Skin epidermis (tissue), 12 donors: ENCODE measurements at regions not wholly inside any gene's neighbourhood (a gene's known extent, or its start where the extent isn't known, plus 50 kb on each side); places are given as distances from the start of the nearest gene placed in this dataset.
A peak's percentile ranks its signal among the peaks of the same experiment; 100 is the strongest.
"Not testable (repeated sequence)": the region's sequence is repeated elsewhere in the genome, so short reads cannot be mapped to it uniquely, and the experiment has no call there.

Source experiments
- H3K27ac ChIP-seq, 21 experiments: fragments of 200-600 bp; sonication (generic) in 11 of 21; one replicate each; pipeline ENCODE4 v1.5.0; 2020; ENCODE audit warnings: mild to moderate bottlenecking in 3 of 21, inconsistent platforms in 2 of 21, moderate library complexity in 2 of 21
- H3K4me3 ChIP-seq, 7 experiments: fragments of 200-600 bp; sonication (generic) in 2 of 7; one replicate each; pipeline ENCODE4 v1.5.0; 2020; ENCODE audit warnings: inconsistent platforms in 2 of 7, mild to moderate bottlenecking in 2 of 7, moderate library complexity in 1 of 7

DNA sequence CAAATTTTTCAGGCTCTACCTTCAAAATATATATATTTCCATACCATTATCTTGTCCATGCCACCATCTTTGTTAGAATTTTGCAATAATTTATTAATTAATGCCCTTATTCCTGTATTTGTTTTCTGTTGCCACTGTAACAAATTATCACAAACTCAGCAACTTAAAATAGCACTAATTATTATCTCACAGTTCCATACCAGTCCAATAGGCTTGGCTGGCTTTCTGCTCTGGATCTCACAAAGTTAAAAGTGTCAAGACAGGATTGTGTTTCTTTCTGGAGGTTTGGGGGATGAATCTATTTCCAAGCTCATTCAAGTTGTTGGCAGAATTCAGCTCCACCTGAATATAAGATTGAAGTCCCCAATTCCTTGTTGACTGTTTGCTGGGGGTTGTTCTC is 58.6 kb upstream of the SLC38A4 start:
- Histone ChIP-seq H3K4me3 (no peak overlapping the region), H3K27ac (no peak overlapping the region)

DNA sequence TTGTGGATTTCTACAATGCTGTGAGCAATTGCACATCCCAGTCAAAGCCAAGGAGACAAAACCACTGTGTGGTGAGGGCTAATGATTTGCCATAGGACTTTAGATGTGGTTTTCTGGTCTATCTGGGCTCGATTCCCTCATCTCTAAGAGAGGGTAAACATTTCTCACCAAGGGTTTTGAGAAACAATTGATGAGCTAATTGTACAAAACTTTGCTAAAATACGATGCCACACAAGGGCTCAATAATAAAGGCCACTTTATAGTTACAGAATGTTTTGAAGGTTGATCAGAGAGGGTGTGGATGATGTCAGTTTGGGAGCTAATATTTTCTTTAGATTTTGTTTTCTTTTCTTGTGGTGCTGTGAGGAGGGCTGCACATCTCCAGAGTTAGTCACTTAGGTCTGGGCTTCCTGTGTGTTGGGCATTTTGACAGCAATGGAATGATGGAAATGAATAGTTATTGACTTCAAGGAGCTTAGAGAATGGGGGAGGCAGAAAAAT is 60.8 kb upstream of the SLC38A4 start:
- H3K27ac ChIP-seq, result peak overlapping the region in 3 of 21 experiments; percentile 36 to 46 (median 40)
- no peak overlapping the region for H3K4me3 ChIP-seq

DNA sequence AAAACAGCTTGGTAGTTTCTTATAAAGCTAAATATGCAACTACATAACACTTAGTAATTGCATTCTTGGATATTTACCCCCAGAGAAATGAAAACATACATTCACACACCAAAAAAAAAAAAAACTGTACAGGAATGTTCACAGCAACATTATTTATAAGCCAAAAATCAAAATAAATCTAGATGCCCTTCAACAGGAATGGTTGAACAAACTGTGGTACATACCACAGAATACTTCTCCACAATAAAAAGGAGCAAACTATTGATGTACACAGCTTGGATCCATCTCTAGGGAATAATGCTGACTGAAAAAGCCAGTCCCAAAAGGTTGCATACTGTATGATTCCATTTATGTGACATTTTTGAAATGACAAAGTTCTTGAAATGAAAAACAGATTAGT is 62.1 kb upstream of the SLC38A4 start:
- Histone ChIP-seq H3K27ac (peak overlapping the region in 1 of 21 experiments; percentile 46), H3K4me3 (no peak overlapping the region)

DNA sequence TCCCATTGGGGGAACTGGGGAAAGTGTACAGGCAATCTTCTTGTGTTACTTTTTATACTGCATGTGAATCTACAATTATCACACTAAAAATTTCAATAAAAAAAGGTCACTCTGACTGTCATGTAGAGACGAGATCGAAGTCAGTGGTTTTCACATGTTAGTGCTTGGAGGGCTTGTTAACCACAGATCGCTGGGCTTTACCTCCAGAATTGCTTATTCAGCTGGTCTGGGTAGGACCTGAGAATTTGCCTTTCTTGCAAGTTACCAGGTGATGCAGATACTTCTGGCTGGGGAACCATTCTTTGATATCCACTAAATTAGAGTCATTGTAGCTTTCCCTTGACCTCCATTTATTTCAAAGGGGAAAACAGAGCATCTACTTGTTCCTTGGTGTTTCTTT is 62.8 kb upstream of the SLC38A4 start:
- no peak overlapping the region for H3K4me3 ChIP-seq
- H3K27ac ChIP-seq, result no peak overlapping the region

DNA sequence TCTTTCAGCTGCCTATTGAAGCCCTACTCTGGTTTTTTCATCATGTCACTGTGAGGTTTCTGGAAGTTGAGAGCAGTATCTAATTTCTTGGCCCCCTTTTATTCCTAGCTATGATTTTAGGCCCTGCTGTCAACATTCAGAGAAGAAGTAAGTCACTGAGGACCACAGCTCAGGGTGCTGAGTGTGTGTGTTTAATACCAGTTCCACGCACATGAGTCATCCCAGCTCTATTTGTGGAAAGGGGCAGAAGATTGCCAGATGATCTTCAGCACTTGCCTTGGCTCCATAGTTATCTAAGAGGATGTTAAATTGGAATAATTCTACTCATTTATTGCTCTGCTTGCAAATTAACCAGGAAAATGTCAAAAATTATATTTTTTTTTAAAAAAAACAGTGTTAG is 65.5 kb upstream of the SLC38A4 start:
- peak overlapping the region in 1 of 21 experiments; percentile 17 for H3K27ac ChIP-seq
- no peak overlapping the region for H3K4me3 ChIP-seq

DNA sequence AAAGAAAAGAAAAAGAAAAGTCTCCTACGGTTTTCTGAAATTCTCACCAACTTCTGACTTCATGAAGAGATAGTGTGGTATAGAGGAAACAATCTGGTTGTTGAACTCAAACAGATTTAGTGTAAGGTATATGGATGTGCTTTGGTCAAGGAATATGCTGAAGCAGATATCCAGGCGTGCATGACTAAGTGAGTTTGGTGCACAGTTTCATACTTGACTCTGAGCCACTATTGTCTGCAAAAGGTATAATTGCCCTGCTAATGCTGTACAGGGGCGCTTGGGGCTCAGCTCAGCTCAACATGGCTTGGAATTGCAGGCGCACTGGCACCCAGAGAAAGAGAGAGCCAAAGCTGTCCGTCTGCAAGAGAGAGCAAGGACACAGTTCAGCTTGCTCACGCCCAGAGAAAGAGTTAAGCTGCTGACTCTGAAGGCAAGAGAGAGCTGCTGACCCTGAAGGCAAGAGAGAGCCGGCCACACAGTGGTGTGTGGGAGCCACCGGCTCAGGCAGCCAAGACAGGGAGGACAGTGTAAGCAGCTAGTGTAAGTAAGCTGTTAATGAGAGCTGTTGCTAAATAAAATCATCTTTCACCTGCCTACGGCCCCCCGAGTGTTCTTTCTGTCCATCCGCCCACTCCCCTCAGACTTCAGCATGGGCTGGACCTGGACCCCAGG is 66.4 kb upstream of the SLC38A4 start:
- H3K4me3 ChIP-seq, result no peak overlapping the region
- no peak overlapping the region for H3K27ac ChIP-seq

DNA sequence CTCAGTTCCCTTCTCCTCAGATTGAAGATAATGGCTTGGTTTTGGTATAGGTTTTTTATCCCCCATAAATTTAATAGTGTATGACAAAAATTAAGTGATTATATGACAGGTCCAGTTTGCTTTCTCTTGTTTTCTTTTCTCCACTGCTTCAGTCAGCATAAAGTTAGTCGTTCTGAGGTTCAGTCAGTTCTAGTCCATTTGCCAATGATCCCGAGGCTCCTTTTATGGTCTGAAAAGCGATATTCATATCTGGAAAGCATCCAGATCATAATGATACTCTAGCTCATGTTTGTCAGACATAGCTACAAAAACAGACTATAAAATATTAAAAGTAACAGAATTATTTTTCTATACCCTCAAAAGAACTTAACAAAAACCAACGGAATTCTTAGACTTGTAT is 67.1 kb upstream of the SLC38A4 start:
- H3K4me3 ChIP-seq, result no peak overlapping the region
- H3K27ac ChIP-seq, result no peak overlapping the region

DNA sequence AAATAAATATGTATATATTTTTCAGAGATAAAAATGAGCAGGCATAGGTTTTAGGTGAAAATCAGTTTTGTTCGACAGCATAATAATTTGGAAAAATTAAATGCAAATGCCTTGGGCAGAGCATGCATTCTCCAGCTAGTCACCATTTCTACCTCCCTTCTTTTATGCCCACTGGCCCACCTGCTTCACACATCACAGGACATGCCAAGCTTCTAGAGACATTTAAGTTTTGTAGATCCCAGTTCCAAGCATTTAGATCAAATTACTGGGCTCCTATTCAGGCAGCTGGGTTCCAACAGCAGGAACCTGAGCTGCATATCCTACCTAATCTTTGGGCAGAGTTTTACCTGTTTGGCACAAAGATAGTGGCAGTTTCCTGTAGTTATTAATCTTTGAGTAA is 67.6 kb upstream of the SLC38A4 start:
- H3K4me3 ChIP-seq, result no peak overlapping the region
- H3K27ac ChIP-seq, result no peak overlapping the region

DNA sequence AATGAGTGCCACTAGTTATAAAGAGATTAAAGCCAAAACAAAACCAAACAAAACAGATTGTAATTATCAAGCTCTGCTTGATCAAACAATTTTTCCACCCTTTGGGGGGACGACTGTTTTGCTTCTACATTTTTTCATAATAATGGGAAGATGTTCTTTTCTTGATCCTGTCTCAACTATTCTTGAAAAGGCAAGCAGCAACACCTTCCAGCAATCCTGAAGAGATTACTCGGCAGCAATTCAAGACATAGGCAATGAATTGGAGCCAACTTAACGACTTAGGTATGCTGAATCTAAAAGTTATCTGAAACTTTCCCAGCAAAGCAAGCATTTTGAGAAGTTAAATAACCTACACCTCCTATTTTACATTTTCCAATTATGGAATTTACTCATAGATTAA is 69.9 kb upstream of the SLC38A4 start:
- Histone ChIP-seq H3K4me3 (no peak overlapping the region), H3K27ac (no peak overlapping the region)

DNA sequence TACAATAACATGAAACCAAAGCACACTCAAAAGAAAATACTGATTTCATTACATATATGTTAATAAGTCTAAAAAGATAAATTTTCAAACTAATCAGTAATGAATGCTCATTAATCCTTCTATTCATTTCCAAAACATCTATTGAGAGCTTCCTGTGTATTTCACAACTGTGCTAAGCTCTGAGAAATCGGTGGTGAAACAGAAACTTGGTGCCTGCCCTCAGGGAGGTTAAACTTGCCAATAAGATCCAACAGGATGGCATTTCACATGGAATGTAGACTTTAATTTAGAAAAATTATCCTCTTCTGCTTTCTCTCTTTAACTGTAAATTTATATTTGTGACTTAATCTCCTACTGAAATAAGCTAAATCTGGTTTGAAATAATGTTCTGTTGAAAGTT is 70.9 kb upstream of the SLC38A4 start:
- peak overlapping the region in 1 of 21 experiments; percentile 5 for H3K27ac ChIP-seq

DNA sequence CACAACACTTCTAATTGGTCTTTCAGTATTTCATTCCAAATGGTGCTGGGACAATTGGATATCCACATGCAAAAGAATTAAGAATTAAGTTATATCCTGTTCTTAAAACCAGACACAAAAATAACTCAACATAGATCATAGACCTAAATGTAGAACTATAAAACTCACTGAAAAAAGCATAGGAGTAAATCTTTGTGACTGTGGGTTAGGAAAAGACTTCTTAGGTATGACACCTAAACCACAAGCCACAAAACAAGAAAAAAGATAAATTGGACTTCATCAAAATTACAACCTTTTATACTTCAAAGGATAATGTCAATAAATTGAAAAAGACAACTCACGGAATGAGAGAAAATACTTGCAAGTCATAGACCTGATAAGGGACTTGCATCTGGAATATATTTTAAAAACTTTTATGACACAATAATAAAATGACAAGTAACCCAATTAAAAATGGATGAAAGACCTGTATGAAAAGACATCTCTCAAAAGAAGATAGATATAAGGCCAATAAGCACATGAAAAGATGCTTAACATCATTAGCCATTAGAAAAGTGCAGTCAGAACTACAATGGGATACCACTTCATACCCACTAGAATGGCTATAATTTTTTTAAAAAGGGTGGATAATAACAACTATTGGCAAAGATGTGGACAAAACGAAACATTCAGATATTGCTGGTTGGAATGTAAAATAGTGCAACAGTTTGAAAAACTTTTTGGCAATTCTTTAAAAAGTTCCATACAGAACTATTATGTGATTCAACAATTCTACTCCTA is 72.5 kb upstream of the SLC38A4 start:
- no peak overlapping the region for H3K4me3 ChIP-seq
- no peak overlapping the region for H3K27ac ChIP-seq

More for the DNA sequence above, 70.9 kb upstream of the SLC38A4 start:
- no peak overlapping the region for H3K4me3 ChIP-seq

DNA sequence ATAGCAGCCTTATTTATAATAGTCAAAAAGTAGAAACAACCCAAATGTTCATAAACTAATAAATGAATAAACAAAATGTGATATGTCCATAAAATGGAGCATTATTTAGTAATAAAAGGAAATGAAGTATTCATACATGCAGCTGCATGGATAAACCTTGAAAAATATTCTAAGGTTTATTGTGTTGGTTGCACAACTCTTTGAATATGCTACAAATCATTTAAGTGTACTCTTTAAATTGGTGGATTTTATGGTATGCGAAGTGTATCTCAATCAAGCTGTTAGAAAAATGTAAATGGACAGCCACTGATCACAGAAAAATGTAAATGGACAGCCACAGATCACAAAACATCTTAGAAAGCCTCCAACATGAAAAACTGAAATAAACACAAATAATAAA is 73.2 kb upstream of the SLC38A4 start:
- Histone ChIP-seq H3K27ac (no peak overlapping the region), H3K4me3 (no peak overlapping the region)

DNA sequence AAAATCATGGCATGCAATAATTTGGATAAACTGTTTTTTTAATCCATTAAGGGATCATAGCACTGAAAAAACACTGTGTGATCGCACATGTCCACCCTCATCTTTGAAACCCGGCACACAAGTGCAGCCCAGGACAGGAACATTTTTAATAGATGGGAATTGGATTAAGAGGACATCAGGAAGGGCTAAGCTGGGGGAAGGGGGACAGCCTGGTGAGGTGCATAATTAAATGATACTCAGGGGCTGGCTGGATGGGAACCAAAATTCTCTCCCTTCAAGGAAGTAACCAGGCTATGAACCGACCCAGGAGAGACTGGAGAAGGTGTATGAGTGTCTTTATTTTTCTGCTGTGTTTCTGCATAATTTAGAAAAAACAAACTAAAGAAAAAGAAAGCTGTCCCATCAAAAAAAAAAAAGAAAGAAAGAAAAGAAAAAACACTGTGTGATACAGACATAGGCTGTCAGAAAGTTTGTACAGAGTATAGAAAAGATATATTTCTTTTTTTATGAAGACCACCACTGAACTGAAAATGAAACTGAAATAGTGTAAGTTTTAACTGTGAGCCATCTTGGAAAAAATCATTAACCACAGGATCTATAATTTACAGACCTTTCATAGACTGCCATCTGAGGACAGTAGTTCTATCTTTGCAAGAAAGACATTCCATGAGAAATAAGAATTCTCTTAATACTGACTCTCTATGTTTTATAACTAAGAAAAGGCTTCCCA is 75.1 kb upstream of the SLC38A4 start:
- Histone ChIP-seq H3K27ac (peak overlapping the region in 2 of 21 experiments; percentile 6 to 17), H3K4me3 (no peak overlapping the region)

DNA sequence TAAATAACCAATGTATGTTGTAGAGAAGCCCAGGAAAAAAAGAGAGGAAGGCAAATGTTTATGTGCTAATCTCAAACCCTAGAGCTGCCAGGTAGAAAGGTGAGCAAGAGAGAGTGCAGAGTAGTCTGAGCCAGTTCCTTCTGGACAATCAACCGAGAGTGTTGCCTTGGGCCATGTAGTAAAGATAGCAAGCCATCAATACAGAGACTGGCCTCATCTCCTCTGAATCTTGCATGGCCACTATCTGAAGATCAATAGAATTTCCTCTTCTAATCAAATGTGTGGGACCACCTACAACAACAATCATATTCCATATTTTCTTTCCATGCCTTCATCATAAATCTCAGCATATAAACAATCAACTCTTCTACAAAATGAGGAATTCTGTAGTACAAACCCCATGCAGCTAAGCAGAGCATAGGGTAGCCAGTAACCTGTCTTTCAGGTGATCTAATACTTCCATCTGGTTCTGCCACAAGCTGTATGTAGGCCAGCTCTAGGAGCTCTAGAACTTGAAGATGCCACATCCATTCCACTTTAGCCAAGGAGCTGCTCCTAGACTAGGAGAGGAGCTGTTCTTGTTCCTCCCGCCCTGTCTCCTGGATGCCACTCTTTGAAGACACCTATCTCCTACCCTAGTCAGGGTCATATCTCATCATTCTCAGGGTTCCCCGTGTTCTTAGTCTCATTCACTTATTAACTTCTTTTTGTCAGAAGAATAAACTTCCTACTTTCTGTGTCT is 75.8 kb upstream of the SLC38A4 start:
- Histone ChIP-seq H3K27ac (peak overlapping the region in 2 of 21 experiments; percentile 6 to 17), H3K4me3 (no peak overlapping the region)

DNA sequence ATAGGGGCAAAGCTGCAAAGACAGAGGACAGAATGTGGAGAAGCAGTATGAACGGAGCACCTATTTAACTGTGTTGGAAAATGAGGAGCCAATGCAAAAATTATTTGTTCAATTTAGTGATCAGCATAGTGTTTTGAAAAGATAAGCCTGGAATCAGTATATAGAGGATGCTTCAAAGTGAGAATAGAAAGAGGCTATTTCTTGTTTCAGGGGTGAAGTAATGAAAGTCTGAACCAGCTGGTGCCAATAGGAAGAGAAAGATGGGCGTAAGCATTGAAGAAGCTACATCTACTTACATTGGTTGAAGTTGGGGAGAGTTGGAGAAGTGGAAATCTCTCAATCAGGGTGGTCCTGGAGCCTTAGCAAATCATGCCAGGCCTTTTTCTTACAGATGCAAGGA is 77.3 kb upstream of the SLC38A4 start:
- no peak overlapping the region for H3K27ac ChIP-seq
- no peak overlapping the region for H3K4me3 ChIP-seq

DNA sequence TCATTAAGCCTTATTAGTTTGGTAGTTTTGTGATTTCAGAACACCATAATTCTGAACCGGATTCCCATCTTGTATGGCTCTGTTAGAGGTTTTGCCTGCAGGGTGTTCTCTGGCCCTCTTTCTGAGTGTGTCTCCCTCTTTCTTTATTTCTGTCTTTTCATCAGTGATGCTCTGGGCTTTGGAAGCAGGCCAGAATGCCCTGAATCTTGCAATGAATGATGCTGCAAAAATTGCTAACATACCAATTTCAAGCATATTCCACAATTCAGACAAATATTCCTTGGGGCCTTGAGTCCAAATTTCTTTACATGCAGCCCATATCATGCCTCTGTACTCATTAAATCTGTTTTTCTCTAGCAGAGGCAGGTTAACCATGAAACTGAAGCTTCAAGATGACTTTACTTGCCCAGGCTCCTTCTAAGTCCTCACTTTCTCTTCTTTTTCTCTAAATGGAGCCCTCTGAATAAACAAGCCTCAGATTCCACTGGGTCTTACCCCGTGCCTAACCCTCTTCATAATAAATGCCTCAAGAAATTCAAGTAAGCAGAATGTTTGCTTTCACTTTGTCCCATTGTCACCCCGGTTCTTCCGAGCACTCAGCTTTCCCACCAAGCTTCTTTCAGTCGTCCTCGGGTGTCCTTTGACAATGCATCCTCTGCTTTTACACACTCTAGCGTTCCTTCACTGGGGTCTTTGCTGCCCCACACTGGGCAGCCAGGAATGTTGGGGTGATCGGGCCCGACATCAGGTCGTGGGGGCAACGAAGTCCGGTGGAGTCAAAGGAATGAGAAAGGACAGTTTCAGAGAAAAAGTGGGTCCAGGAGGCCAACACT is 78.8 kb upstream of the SLC38A4 start:
- Histone ChIP-seq H3K4me3 (no peak overlapping the region), H3K27ac (peak overlapping the region in 10 of 21 experiments; percentile 3 to 83 (median 41))

DNA sequence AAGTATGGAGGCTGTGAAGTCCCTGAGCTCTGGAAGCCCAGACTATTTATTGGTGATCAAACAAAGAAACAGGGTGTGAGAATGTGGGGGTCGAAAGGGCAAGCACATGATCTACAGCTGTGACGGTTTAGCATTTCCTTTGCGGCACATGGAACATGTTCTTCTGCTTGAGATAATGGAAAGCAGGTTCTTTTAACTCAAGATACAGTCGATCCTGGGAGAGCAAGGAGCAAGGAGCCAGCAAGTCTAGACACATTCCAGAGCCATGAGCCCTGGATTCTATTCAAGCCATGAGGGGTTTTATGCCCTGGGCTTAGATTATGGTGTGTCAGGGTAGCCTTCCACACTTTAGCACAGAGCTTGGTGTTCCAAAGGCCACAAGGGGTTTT is 79.4 kb upstream of the SLC38A4 start:
- peak overlapping the region in 10 of 21 experiments; percentile 3 to 83 (median 51) for H3K27ac ChIP-seq
- H3K4me3 ChIP-seq, result not testable (repeated sequence)

DNA sequence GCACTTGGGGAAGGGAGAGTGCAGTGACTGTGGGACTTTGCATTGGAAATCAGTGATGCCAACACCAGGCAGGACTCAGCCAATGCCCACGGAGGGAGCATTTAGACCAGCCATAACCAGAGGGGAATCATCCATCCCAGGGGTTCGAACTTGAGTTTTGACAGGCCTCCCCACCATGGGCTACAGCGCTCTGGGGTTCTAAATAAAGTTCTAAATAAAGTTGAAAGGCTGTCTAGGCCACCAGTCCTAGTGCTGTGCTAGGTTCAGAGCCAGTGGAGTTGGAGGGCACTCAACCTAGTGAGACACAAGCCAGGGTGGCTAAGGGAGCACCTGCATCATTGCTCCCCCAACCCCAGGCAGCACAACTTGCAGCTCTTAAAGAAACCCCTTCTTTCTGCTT is 82.0 kb upstream of the SLC38A4 start:
- Histone ChIP-seq H3K4me3 (no peak overlapping the region), H3K27ac (peak overlapping the region in 2 of 21 experiments; percentile 16 to 59)
